SIG-M5 treated with dmso at 0.1 percent for 504 hours (cell line): ENCODE measurements at regions not wholly inside any gene's neighbourhood (a gene's known extent, or its start where the extent isn't known, plus 50 kb on each side); places are given as distances from the start of the nearest gene placed in this dataset.

Source experiments
- DNase-seq: peaks from one replicate; lab custom pipeline; 2025; ENCODE audit not compliant: unreplicated experiment; lab: John Stamatoyannopoulos, UW

- DNase-seq: no peak
Observed at GRCh38 chr4:32768664-32769389, 2048.7 kb downstream of the PCDH7 start.

DNA sequence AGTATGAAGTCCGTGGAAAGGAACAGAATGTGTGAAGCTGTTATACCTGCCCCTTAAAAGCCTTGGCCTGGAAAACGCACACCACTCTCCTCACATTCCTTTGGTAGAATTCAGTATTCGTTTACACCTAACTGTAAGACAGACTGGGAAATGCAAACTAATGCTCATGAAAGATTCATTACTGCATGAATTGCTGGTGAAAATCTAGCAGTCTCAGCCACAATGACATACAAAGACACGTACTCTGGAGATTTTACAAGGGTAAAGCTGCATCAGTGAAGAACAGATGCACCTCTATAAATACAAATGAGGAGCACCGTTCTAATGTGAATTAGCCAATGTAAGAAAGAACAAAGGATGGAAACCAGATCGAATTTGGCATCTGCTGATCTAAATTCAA is 2051.3 kb downstream of the PCDH7 start:
- DNase-seq: no peak

GRCh38 chr4:32775049-32775448 is 2054.9 kb downstream of the PCDH7 start:
- DNase-seq: peak; percentile 61

- DNase-seq: no peak
Observed at GRCh38 chr4:32776435-32777203, 2056.4 kb downstream of the PCDH7 start.

GRCh38 chr4:32778025-32778424 is 2057.9 kb downstream of the PCDH7 start:
- DNase-seq: no peak

DNA sequence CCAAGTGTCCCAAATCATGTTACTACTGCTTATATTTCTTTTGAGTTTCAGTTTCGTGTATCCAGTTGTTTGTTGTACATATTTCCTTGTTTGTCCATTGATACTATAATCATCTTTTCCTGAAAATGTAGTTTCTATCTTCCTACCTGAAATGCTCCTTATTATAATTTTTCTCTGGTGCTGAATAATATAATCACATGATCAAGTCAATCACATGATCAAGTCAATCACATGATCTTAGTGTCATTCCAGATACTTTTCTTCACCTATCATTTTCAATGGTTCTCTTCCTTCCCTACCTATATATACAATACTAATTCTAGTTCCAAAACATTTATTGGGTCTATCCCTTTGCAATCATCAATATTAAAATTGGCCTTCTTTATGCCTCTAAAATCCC is 2058.8 kb downstream of the PCDH7 start:
- no peak for DNase-seq

DNA sequence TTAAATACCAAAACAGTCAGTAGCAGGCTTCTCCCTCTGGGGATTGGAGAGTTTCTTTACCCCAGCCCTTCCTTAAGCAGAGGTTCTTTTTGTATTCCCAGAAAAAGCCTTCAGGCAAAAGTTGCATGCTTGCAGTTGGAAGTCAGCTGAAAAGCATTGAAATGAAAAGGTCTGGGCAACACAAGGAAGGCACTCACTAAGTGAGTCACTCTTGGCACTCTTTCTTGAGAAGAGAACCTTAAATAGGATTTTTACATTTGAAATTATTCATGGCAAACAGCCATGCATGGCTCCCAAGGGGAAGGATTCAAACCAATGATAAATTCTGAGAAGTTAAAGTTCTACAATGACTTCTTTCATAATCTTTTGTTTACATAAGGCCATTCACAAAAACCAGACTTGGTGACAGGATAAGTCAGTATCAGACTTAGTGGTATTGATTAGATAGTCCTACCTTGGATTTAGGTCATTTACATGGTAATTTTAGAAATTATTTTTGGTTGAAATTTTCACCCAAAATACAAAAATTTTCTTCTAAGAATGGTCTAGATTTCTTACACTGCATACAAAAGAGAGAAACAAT is 2068.9 kb downstream of the PCDH7 start:
- DNase-seq: no peak

DNA sequence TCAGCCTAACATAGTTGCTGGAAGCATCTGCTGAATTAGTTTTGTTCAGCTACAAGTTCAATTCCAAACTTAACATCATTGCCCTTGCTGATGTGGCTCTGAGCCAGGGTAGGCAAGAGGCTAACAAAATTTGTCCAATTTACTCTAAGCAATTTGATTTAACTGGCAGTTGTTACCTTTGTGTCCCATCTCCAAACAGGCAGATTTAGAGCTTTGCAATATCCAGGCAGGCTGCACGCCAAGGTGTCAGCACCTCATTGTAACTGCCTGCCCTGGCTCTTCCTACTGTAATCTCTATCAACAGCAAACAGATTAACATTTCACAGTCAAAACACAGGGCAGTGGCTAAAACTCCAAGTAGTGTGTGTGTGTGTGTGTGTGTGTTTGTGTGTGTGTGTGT is 2070.6 kb downstream of the PCDH7 start:
- DNase-seq: no peak

DNA sequence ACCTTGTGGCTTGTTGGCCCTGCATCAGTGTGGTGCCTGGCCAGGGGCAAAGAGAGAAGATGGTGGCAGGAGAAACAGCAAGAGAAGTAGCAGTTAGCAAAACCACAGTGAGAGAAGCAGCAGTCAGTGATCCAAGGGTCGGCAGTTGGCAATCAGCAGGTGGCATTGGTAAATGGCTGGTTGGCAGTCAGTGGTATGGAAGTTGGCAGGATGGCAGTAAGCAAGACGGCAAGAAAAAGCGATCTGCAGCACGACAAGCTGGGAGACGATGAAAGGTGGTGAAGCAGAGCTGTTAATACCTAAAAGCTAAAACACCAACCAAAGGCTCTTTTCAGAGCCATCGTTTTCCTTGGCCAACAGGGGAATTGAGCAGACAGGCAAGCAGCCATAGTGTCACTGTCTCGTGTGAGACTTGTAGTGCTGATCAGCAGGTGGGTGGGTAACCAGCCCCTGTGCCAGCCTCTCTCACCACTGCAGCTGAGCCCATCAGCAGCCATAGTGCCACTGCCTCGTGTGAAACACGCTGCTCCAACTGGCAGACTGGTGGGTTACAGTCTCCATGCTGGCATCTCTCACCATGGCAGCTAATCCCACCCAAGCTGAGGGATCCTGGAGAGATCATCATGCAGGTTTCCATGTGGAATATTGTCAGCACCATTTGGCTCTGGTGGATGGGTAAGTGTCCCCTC is 2078.4 kb downstream of the PCDH7 start:
- no peak for DNase-seq

DNA sequence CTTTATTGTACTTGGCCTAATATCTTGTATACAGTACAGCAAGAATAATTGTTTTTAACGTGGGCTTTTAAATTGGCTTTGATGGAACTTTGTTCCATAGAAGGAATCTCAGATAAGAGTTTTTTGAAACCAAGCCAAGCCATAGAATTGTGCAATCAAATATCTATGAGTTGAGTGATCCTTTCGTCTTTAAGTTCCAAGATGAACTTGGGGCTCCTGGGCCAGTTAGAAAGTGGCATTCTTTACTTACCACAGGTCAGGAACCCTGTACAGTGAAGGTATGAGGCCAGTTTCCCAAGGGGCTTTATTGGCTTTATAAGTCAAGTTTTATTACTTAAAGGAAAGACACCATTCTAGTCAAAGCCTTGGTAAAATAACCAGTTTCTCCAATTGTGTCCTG is 2104.2 kb downstream of the PCDH7 start:
- no peak for DNase-seq

GRCh38 chr4:32826169-32826568 is 2106.0 kb downstream of the PCDH7 start:
- DNase-seq: no peak

- DNase-seq: no peak
Observed at GRCh38 chr4:32830160-32830559, 2110.0 kb downstream of the PCDH7 start.

DNA sequence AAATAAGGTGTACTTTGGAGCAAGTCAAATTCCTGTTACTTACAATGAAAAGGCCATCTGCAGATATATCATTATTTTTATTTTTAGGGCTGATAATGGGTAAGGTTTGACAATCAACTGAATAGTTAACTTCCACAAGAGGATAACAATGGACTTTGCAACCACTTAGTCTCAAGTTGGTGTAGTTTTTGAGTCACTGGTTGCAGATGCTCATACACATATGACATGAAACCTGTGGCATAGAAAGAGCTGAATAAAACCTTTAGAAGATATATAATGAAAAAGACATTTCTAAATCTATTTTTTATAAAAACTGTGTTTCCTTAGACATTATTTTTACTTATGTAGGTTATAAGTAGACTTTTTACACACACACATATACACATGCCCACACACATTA is 2110.9 kb downstream of the PCDH7 start:
- no peak for DNase-seq

DNA sequence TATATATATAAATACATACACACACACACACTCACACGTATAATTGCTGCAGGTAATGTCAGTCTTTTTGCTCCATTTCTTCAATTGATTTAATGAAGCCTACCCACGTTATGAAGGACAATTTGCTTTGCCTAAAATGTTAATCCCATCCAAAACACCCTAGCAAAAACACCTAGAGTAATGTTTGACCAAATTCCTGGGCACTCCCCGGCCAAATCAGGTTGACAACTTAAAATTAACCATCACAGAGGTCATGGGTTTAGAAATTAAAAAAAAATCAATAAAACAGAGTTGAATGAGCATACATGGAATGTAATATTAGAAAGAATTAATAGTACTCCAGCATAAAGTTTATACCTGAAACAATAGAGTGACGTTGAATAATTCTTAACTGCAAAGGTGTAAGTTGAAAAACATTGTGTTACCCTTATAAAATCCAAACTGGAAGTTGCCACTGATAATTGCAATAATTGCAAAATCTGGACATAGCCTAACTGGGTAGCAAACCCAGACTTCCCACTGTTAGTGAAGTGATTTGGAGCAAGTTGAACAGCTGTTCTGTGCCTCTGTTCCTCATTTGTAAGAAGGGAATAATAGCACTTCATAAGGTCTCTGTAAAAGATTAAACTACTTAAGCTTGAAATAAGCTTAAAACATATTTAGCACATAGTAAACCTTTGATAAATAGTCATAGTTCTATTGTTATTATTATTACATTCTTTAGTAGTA is 2120.5 kb downstream of the PCDH7 start:
- DNase-seq: no peak

DNA sequence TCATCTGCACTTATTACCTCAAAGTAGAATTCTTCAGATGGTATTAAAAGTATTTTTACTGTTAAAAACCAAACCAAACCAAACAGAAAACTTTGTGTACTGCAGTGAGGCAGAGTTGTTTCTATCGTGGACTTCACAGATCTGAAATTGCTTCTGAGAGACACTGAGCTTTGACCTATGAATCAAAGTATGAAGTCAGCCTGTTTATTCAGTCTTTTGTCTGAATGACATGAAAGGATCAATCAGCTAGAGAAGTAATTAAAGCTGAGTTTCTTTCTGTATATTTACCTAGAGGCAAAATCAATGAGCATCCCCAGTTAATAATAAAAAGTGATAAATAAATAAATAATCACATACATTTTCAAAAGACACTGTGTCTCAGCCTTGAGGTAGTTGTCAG is 2121.0 kb downstream of the PCDH7 start:
- DNase-seq: no peak

DNA sequence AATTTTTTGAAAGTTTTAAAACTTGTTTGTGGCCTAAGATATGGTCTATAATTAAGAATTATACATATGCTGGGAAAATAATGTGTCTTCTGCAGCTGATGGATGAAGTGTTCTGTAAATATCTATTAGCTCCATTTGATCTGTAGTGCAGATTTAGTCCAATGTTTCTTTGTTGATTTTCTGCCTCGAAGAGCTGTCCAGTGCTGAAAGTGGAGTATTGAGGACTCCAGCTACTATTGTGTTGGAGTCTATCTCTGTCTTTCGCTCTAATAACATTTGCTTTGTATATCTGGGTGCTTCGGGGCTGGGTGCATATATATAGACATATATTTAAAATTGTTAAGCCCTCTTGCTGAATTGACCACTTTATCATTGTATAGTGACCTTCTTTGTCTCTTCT is 2127.3 kb downstream of the PCDH7 start:
- DNase-seq: no peak

- DNase-seq: no peak
Observed at GRCh38 chr4:32855622-32856021, 2135.5 kb downstream of the PCDH7 start.

GRCh38 chr4:32858361-32858760 is 2138.2 kb downstream of the PCDH7 start:
- no peak for DNase-seq

- no peak for DNase-seq
Observed at GRCh38 chr4:32858971-32859370, 2138.8 kb downstream of the PCDH7 start.

DNA sequence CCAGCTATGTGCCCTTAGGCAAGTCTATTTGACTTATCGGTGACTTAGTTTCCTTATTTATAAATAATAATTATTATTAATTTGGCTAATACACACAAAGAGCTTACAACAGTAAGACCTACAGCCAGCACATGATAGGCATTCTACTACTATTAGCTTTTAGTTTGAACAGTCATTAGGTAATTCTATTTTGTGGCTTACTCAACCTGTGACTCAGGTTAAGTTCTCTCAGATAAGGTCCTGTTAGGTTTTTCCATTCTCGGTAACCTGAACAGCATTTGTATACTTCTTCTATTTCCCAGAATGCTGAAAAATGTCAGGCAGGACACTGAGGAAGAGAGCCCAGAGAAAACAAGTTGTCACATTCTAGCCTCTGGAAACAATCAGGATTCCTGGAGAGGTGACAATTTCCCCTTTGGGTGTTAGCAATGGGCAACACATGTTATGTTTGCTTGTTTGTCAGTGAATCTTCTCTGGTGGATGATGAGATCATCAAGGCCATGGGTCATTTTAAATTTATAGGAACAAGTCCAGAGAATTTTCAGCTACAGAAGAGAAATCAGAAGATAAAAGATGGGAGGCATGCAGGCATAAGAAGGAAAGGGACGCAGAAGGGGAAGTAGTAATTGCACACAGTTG is 2144.7 kb downstream of the PCDH7 start:
- DNase-seq: no peak

DNA sequence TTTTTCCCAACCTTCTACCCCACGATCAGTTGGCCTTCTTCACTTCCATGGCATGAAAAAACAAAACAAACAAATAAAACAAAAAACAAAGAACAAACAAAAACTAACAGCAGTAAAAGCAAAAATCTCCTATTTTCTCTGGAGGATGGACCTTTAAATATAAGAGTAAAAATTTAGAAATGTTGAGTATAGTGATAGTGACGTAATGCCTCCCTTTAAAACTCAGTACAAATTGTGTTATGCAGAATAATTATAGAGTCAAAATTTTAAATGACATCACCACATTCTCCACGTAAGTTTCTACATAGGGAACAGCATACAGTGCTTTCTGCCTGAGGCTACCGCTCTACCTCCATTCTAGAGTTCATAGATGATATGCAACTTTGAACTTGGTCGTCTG is 2156.4 kb downstream of the PCDH7 start:
- DNase-seq: no peak
